Liver (tissue), 3 donors: ENCODE measurements at regions not wholly inside any gene's neighbourhood (a gene's known extent, or its start where the extent isn't known, plus 50 kb on each side); places are given as distances from the start of the nearest gene placed in this dataset.

Experiments used
- HNF4A ChIP-seq, 2 donors: conservative IDR thresholded peaks; 2 replicates each; pipeline ENCODE4 v1.6.1; 2016; ENCODE audit warnings: antibody characterized with exemption in 2 of 2, mild to moderate bottlenecking in 2 of 2
- TF ChIP-seq, protein P1 (sequence below): fragments of 150-350 bp; IDR thresholded peaks from 2 replicates; pipeline ENCODE4 v1.5.1; 2017; ENCODE audit warnings: improper control_type of control experiment, low read depth, low read length; ENCODE audit not compliant: missing input control
- donor health status: healthy.
- donor health status: healthy.

DNA sequence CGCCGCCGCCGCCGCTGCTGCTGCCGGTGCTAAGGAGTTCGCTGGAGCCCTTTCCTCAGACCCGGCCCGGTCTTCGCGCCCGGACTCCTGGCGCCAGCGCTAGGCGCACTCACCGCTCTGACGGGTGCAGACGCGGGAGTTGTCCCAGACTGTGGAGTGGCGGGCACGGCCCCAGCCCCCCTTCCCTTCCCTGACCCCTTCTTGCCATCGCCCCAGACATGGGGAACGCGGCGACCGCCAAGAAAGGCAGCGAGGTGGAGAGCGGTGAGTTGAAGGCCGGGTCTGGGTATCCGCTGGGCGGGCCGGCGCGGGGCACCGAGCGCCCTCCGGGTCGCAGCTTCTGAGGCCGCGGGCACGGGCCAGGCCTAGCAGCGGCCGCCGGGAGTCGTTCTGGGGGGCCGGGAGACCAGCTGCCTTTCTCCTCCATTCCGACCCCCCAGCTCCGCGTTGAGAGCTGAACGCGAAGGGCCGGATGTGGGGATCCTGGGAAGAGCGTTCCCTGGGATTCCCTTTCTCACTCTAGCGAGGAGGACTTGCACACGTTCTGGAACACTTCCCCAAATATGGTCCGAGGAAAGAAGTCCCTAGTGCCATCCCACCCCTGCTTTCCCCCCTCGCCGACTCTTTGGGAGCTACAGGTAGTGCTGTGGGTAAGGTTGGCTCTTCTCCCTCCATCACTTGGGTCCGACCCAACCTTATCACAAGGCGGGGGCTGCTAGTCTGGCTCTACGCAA lies 65.8 kb upstream of the PRKACB start:
- TF ChIP-seq, protein P1, sequence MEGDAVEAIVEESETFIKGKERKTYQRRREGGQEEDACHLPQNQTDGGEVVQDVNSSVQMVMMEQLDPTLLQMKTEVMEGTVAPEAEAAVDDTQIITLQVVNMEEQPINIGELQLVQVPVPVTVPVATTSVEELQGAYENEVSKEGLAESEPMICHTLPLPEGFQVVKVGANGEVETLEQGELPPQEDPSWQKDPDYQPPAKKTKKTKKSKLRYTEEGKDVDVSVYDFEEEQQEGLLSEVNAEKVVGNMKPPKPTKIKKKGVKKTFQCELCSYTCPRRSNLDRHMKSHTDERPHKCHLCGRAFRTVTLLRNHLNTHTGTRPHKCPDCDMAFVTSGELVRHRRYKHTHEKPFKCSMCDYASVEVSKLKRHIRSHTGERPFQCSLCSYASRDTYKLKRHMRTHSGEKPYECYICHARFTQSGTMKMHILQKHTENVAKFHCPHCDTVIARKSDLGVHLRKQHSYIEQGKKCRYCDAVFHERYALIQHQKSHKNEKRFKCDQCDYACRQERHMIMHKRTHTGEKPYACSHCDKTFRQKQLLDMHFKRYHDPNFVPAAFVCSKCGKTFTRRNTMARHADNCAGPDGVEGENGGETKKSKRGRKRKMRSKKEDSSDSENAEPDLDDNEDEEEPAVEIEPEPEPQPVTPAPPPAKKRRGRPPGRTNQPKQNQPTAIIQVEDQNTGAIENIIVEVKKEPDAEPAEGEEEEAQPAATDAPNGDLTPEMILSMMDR, result no peak
- no peak for TF ChIP-seq HNF4A (conservative IDR thresholded peaks at IDR 0.05)
